Heart right ventricle (tissue), 16 donors: ENCODE measurements at regions not wholly inside any gene's neighbourhood (a gene's known extent, or its start where the extent isn't known, plus 50 kb on each side); places are given as distances from the start of the nearest gene placed in this dataset.

Experiments
- ATAC-seq, 8 donors: fragments of 200-7000 bp; cut with Tn5 transposase; one replicate each; pipeline ENCODE4 v1.9.1; 2020; ENCODE audit warnings: mild to moderate bottlenecking in 8 of 8, moderate library complexity in 8 of 8, moderate number of reproducible peaks in 1 of 8
- DNase-seq, 2 donors: peaks; one replicate each; pipeline ENCODE4 v3.0.0-alpha.2; 2020
- H3K27ac ChIP-seq, 10 donors: fragments of 200-600 bp; sonication (generic) in 2 of 10; one replicate each; pipeline versions ENCODE4 v1.5.0 to v1.8.0; 2020 to 2022; ENCODE audit warnings: mild to moderate bottlenecking in 3 of 10
- H3K27me3 ChIP-seq, 7 donors: fragments of 200-600 bp; one replicate each; pipeline ENCODE4 v1.8.0; 2021 to 2022; ENCODE audit warnings: mild to moderate bottlenecking in 2 of 7
- H3K36me3 ChIP-seq, 9 donors: fragments of 200-600 bp; sonication (generic) in 1 of 9; one replicate each; pipeline versions ENCODE4 v1.5.0 to v1.8.0; 2020 to 2022; ENCODE audit warnings: mild to moderate bottlenecking in 2 of 9
- H3K4me1 ChIP-seq, 9 donors: fragments of 200-600 bp; sonication (generic) in 1 of 9; one replicate each; pipeline versions ENCODE4 v1.5.0 to v1.8.0; 2020 to 2022; ENCODE audit warnings: mild to moderate bottlenecking in 4 of 9
- H3K4me3 ChIP-seq, 10 donors: fragments of 200-600 bp; sonication (generic) in 2 of 10; one replicate each; pipeline versions ENCODE4 v1.5.0 to v1.8.0; 2020 to 2022; ENCODE audit warnings: mild to moderate bottlenecking in 7 of 10, moderate library complexity in 2 of 10
- H3K9me3 ChIP-seq, 11 donors: fragments of 200-600 bp in 10 of 11; sonication (generic) in 2 of 11; one replicate each; pipeline versions ENCODE4 v1.5.0 to v1.8.0; 2013 to 2022; ENCODE audit warnings: mild to moderate bottlenecking in 2 of 11, control low read depth in 1 of 11, moderate library complexity in 1 of 11
- CTCF ChIP-seq, 9 donors: fragments of 200-600 bp; sonication (generic) in 2 of 9; IDR thresholded peaks; one replicate each; pipeline versions ENCODE4 v1.5.0 to v1.8.0; 2021 to 2022; ENCODE audit warnings: antibody characterized with exemption in 9 of 9, mild to moderate bottlenecking in 5 of 9, moderate library complexity in 1 of 9
- WGBS, 2 donors: extraction: QIAGEN DNeasy Blood & Tissue Kit; methylation state at CpG; one replicate each; pipeline ENCODE4 v1.1.7; 2013; ENCODE audit warnings: inconsistent platforms in 1 of 2; 5-methylcytosine and 5-hydroxymethylcytosine counted together
- intact Hi-C, 10 donors: fragments of 100-400 bp; cut with DNase I; formaldehyde crosslinking; loops; one replicate each; pipeline versions ENCODE4 v1.11.1 to v1.14.2; 2022
- donor health status: Arrhythmogenic right ventricular cardiomyopathy.
- donor health status: ischemic (EF 13 %, LVEDD 7.1; RV severe dilation, severe dysfunction).
- donor health status: healthy with polysubstance abuse.
- donor health status: DM: no; HTN: yes; CAD: no.
- donor health status: DM: no; HTN: no; CAD: no.
- donor health status: ischemic (EF 25% LVEDD 6.9; RV normal size, moderate dysfunction).
- donor health status: ischemic (EF 25% LVEDD 5.7; RV mildly dilated, moderate dysfunction).
- donor health status: healthy.
- donor health status: DM: yes; HTN: yes; CAD: no.
- donor health status: Ischemic cardiomyopathy.
- donor health status: ischemic (EF 35%, LVEDD 5.7; RV mildly dilated, moderate dysfunction).
- donor health status: nonischemic (EF 11% LVEDD 7.7; RV severe dilation, severe dysfunction).
- donor health status: DM: yes; HTN: yes; CAD: no.
- donor health status: PGD.
- donor health status: ischemic (EF 29% LVEDD 5.4; RV normal size, mild dysfunction).
- donor health status: nonischemic (EF 23%, LVEDD 6.1; RV moderate dilation, normal function).

GRCh38 chr1:231091831-231092301 lies 51.8 kb upstream of the FAM89A start:
- Histone ChIP-seq H3K4me1 (peaks cover 0 to 17% (median 7%) of the 10 kb centered on the region in 9 donors), H3K9me3 (no peaks in the 10 kb centered on the region), H3K27ac (no peak overlapping the region), H3K27me3 (peaks cover 0 to 8% (median 0%) of the 10 kb centered on the region in 7 donors), H3K4me3 (no peak overlapping the region), H3K36me3 (no peaks in the 10 kb centered on the region)
- DNase-seq (peak in 1 of 2 donors; percentile 22), ATAC-seq (peak in 1 of 8 donors; percentile 42)
- TF ChIP-seq CTCF (IDR thresholded peaks at IDR 0.05), result peak in 8 of 9 donors; percentile 19 to 61 (median 38)
- 57 to 62% methylated on average over 13 of the region's 13 CpGs for WGBS, 2 donors
- intact Hi-C loops, result loop anchor here in 2 of 10 donors (10.0 kb wide), 2 partner anchors 123 to 177 kb away; no protein-coding TSS in a partner anchor

- 90% methylated on average over 6 of the region's 6 CpGs for WGBS, 2 donors
Observed at GRCh38 chr1:231091415-231091814, 51.4 kb upstream of the FAM89A start.

More at GRCh38 chr1:231091415-231091814, 51.4 kb upstream of the FAM89A start:
- ATAC-seq (no peak), DNase-seq (no peak)
- no peaks in the 10 kb centered on the region for H3K36me3 ChIP-seq
- H3K4me1 ChIP-seq, result peaks cover 0 to 17% (median 7%) of the 10 kb centered on the region in 9 donors
- H3K27me3 ChIP-seq, result peaks cover 0 to 8% (median 0%) of the 10 kb centered on the region in 7 donors
- no peak for TF ChIP-seq CTCF (IDR thresholded peaks at IDR 0.05)
- H3K9me3 ChIP-seq, result no peaks in the 10 kb centered on the region
- intact Hi-C loops, result loop anchor here in 2 of 10 donors (10.0 kb wide), 2 partner anchors 123 to 177 kb away; no protein-coding TSS in a partner anchor
- no peak overlapping the region for H3K27ac ChIP-seq
- H3K4me3 ChIP-seq, result no peak overlapping the region
